ENCODE measurements at regions not wholly inside any gene's neighbourhood (a gene's known extent, or its start where the extent isn't known, plus 50 kb on each side); places are given as distances from the start of the nearest gene placed in this dataset.

GRCh38 chr6:164183556-164184123 lies 769.1 kb downstream of the QKI start:
- no peaks in the 10 kb centered on the region for H3K36me3 ChIP-seq
- TF ChIP-seq POLR2A (IDR thresholded peaks at IDR 0.05) (no peak), CTCF (IDR thresholded peaks at IDR 0.05) (no peak), EP300 (IDR thresholded peaks at IDR 0.05) (no peak)
- no peak overlapping the region for H3K27ac ChIP-seq
- no peaks in the 10 kb centered on the region for H3K27me3 ChIP-seq
- no peak overlapping the region for H3K4me3 ChIP-seq
- no peaks in the 10 kb centered on the region for H3K9me3 ChIP-seq
- H3K4me1 ChIP-seq, result no peaks in the 10 kb centered on the region
- DNase-seq (ENCODE audit: low spot score in 2 of 2), result no peak
- 91 to 94% methylated on average over 6 of the region's 6 CpGs for WGBS, 2 donors

- Histone ChIP-seq H3K4me1 (no peaks in the 10 kb centered on the region), H3K27me3 (no peaks in the 10 kb centered on the region), H3K36me3 (no peaks in the 10 kb centered on the region), H3K27ac (no peak overlapping the region), H3K9me3 (no peaks in the 10 kb centered on the region), H3K4me3 (no peak overlapping the region)
- WGBS, 2 donors, result 60 to 64% methylated on average over 2 of the region's 2 CpGs
- DNase-seq (ENCODE audit: low spot score in 2 of 2), result no peak
- TF ChIP-seq CTCF (IDR thresholded peaks at IDR 0.05) (no peak), EP300 (IDR thresholded peaks at IDR 0.05) (no peak), POLR2A (IDR thresholded peaks at IDR 0.05) (no peak)
Observed at GRCh38 chr6:164178679-164179332, 764.3 kb downstream of the QKI start.

GRCh38 chr6:164169355-164169754 lies 754.8 kb downstream of the QKI start:
- no peaks in the 10 kb centered on the region for H3K27me3 ChIP-seq
- TF ChIP-seq EP300 (IDR thresholded peaks at IDR 0.05) (no peak), CTCF (IDR thresholded peaks at IDR 0.05) (no peak), POLR2A (IDR thresholded peaks at IDR 0.05) (no peak)
- no peaks in the 10 kb centered on the region for H3K36me3 ChIP-seq
- no peak overlapping the region for H3K27ac ChIP-seq
- no peaks in the 10 kb centered on the region for H3K4me1 ChIP-seq
- no peak for DNase-seq (ENCODE audit: low spot score in 2 of 2)
- 65 to 73% methylated on average over 7 of the region's 7 CpGs for WGBS, 2 donors
- H3K9me3 ChIP-seq, result no peaks in the 10 kb centered on the region
- no peak overlapping the region for H3K4me3 ChIP-seq

GRCh38 chr6:164168595-164168994 lies 754.1 kb downstream of the QKI start:
- Histone ChIP-seq H3K27me3 (no peaks in the 10 kb centered on the region), H3K27ac (no peak overlapping the region), H3K36me3 (no peaks in the 10 kb centered on the region), H3K4me3 (no peak overlapping the region), H3K4me1 (no peaks in the 10 kb centered on the region), H3K9me3 (no peaks in the 10 kb centered on the region)
- WGBS, 2 donors, result 58 to 71% methylated on average over 6 of the region's 6 CpGs
- DNase-seq (ENCODE audit: low spot score in 2 of 2), result no peak
- TF ChIP-seq POLR2A (IDR thresholded peaks at IDR 0.05), result no peak
- TF ChIP-seq EP300 (IDR thresholded peaks at IDR 0.05), result no peak
- no peak for TF ChIP-seq CTCF (IDR thresholded peaks at IDR 0.05)

- Histone ChIP-seq H3K36me3 (no peaks in the 10 kb centered on the region), H3K27ac (no peak overlapping the region), H3K4me3 (no peak overlapping the region), H3K4me1 (no peaks in the 10 kb centered on the region), H3K9me3 (no peaks in the 10 kb centered on the region), H3K27me3 (no peaks in the 10 kb centered on the region)
- DNase-seq (ENCODE audit: low spot score in 2 of 2), result no peak
- 45 to 70% methylated on average over 8 of the region's 8 CpGs for WGBS, 2 donors
- no peak for TF ChIP-seq POLR2A (IDR thresholded peaks at IDR 0.05)
- TF ChIP-seq EP300 (IDR thresholded peaks at IDR 0.05), result no peak
- TF ChIP-seq CTCF (IDR thresholded peaks at IDR 0.05), result peak in 1 of 5 experiments; percentile 26
Observed at GRCh38 chr6:164167873-164168405, 753.4 kb downstream of the QKI start.

All from tibial nerve (tissue), 4 donors.